GM23338 (cell line): ENCODE measurements at regions not wholly inside any gene's neighbourhood (a gene's known extent, or its start where the extent isn't known, plus 50 kb on each side); places are given as distances from the start of the nearest gene placed in this dataset.

Experiments
- ATAC-seq: fragments of 200-7000 bp; cut with Tn5 transposase; 3 replicates; pipeline ENCODE4 v1.9.1; 2020
- DNase-seq: peaks from one replicate; pipeline ENCODE4 v3.0.0-alpha.2; 2015; ENCODE audit warnings: low spot score
- H2AFZ ChIP-seq: fragments of 200-600 bp; sonication (generic); 2 replicates; pipeline ENCODE4 v1.8.0; 2016; ENCODE audit warnings: antibody characterized with exemption, mild to moderate bottlenecking, moderate library complexity
- H3F3A ChIP-seq: fragments of 200-600 bp; sonication (generic); replicated peaks from 2 replicates; pipeline ENCODE4 v1.8.0; 2017; ENCODE audit warnings: antibody characterized with exemption, mixed run types, low read depth
- H3K27ac ChIP-seq: fragments of 200-600 bp; sonication (generic); 2 replicates; pipeline ENCODE4 v1.6.1; 2016; ENCODE audit warnings: low read depth
- H3K27me3 ChIP-seq: fragments of 200-600 bp; sonication (generic); 2 replicates; pipeline ENCODE4 v1.8.0; 2016; ENCODE audit warnings: mild to moderate bottlenecking, mixed run types, moderate library complexity; ENCODE audit not compliant: insufficient read depth
- H3K36me3 ChIP-seq: fragments of 200-600 bp; sonication (generic); 2 replicates; pipeline ENCODE4 v1.8.0; 2016; ENCODE audit warnings: mild to moderate bottlenecking; ENCODE audit not compliant: insufficient read depth
- H3K4me1 ChIP-seq: fragments of 200-600 bp; sonication (generic); 2 replicates; pipeline ENCODE4 v1.8.0; 2016; ENCODE audit warnings: mild to moderate bottlenecking, moderate library complexity; ENCODE audit not compliant: insufficient read depth
- H3K4me2 ChIP-seq: fragments of 200-600 bp; sonication (generic); 2 replicates; pipeline ENCODE4 v1.7.1; 2017; ENCODE audit warnings: mixed run types
- H3K4me3 ChIP-seq: fragments of 200-600 bp; sonication (generic); 2 replicates; pipeline ENCODE4 v1.6.1; 2016; ENCODE audit warnings: mixed run types
- H3K79me2 ChIP-seq: fragments of 200-600 bp; sonication (generic); replicated peaks from 2 replicates; pipeline ENCODE4 v1.8.0; 2017; ENCODE audit warnings: mild to moderate bottlenecking; ENCODE audit not compliant: insufficient read depth
- H3K9me2 ChIP-seq: fragments of 200-600 bp; sonication (generic); 2 replicates; pipeline ENCODE4 v1.8.0; 2017; ENCODE audit not compliant: insufficient read depth
- H4K20me1 ChIP-seq: fragments of 200-600 bp; sonication (generic); replicated peaks from 2 replicates; pipeline ENCODE4 v1.8.0; 2017; ENCODE audit warnings: mild to moderate bottlenecking; ENCODE audit not compliant: insufficient read depth
- H3K27ac Mint-ChIP-seq: 2 replicates; pipeline ENCODE4 v1.8.0; 2020; ENCODE audit warnings: inconsistent platforms, mild to moderate bottlenecking, moderate library complexity, mixed read lengths
- H3K27me3 Mint-ChIP-seq: 3 replicates; pipeline ENCODE4 v1.8.0; 2022; ENCODE audit warnings: low read depth, mild to moderate bottlenecking, moderate library complexity, mixed read lengths, inconsistent platforms; ENCODE audit not compliant: insufficient read depth, poor library complexity
- H3K36me3 Mint-ChIP-seq: 3 replicates; pipeline ENCODE4 v1.8.0; 2021; ENCODE audit warnings: low read depth, mild to moderate bottlenecking, inconsistent platforms, moderate library complexity, mixed read lengths
- H3K4me1 Mint-ChIP-seq: 3 replicates; pipeline ENCODE4 v1.8.0; 2020; ENCODE audit warnings: mild to moderate bottlenecking, inconsistent platforms, mixed read lengths
- H3K4me3 Mint-ChIP-seq: 3 replicates; pipeline ENCODE4 v1.8.0; 2021; ENCODE audit warnings: moderate library complexity, mild to moderate bottlenecking, inconsistent platforms, mixed read lengths
- H3K9me3 Mint-ChIP-seq: 3 replicates; pipeline ENCODE4 v1.8.0; 2020; ENCODE audit warnings: moderate library complexity, mild to moderate bottlenecking, inconsistent platforms, mixed read lengths
- CREB1 ChIP-seq: fragments of 250-450 bp; sonication (Bioruptor Pico); IDR thresholded peaks from 2 replicates; pipeline ENCODE4 v1.5.0; 2020; ENCODE audit warnings: low read depth, mild to moderate bottlenecking, moderate library complexity
- CTCF ChIP-seq, 2 experiments: fragments of 200-600 bp in 1 of 2; sonication (generic) in 1 of 2; conservative IDR thresholded peaks; 2 replicates each; pipeline versions ENCODE4 v1.5.1 to v1.6.1; 2016 to 2017; ENCODE audit warnings: antibody characterized with exemption in 2 of 2, low read depth in 2 of 2, mild to moderate bottlenecking in 2 of 2, moderate library complexity in 1 of 2
- ETS1 ChIP-seq: IDR thresholded peaks from 2 replicates; pipeline ENCODE4 v1.6.1; 2016; ENCODE audit warnings: antibody characterized with exemption
- EZH2 ChIP-seq: fragments of 200-600 bp; sonication (generic); IDR thresholded peaks from one replicate; pipeline ENCODE4 v1.8.0; 2017; ENCODE audit warnings: antibody characterized with exemption, mild to moderate bottlenecking, low read depth; ENCODE audit not compliant: unreplicated experiment
- EZH2phosphoT487 ChIP-seq: fragments of 200-600 bp; sonication (generic); IDR thresholded peaks from one replicate; pipeline ENCODE4 v1.8.1; 2018; ENCODE audit warnings: antibody characterized with exemption; ENCODE audit not compliant: unreplicated experiment
- JUNB ChIP-seq: IDR thresholded peaks from one replicate; pipeline ENCODE4 v1.6.1; 2016; ENCODE audit warnings: antibody characterized with exemption; ENCODE audit not compliant: unreplicated experiment
- STAT1 ChIP-seq: IDR thresholded peaks from one replicate; pipeline ENCODE4 v1.6.1; 2016; ENCODE audit warnings: antibody characterized with exemption; ENCODE audit not compliant: unreplicated experiment
- ZNF114 ChIP-seq: fragments of 250-450 bp; sonication (Bioruptor Pico); IDR thresholded peaks from 2 replicates; pipeline ENCODE4 v1.5.0; 2020; ENCODE audit warnings: mild to moderate bottlenecking, moderate library complexity
- ZNF331 ChIP-seq: fragments of 250-450 bp; sonication (Bioruptor Pico); IDR thresholded peaks from 2 replicates; pipeline ENCODE4 v1.5.0; 2020; ENCODE audit warnings: low read depth, mild to moderate bottlenecking, moderate library complexity
- ZNF462 ChIP-seq: fragments of 250-450 bp; sonication (Bioruptor Pico); IDR thresholded peaks from 2 replicates; pipeline ENCODE4 v1.5.0; 2020; ENCODE audit warnings: mild to moderate bottlenecking, moderate library complexity

- TF ChIP-seq ZNF462 (CRISPR knock-in tag) (no peak), EZH2phosphoT487 (no peak), STAT1 (no peak), EZH2 (no peak), ETS1 (no peak), CREB1 (no peak)
Measured at GRCh38 chr15:85927931-85928537, 133.3 kb upstream of the KLHL25 start (continued).

GRCh38 chr15:85929786-85930185 is 135.1 kb upstream of the KLHL25 start:
- no peak overlapping the region for H3K4me2 ChIP-seq
- no peak overlapping the region for H2AFZ ChIP-seq
- H3K36me3 ChIP-seq: no peaks in the 10 kb centered on the region
- peaks cover 16% of the 10 kb centered on the region for H3K4me1 ChIP-seq
- peaks cover 16% of the 10 kb centered on the region for H3K9me2 ChIP-seq
- DNase-seq: no peak
- Mint-ChIP-seq H3K27ac (no peak overlapping the region), H3K36me3 (no peaks in the 10 kb centered on the region), H3K4me3 (no peak overlapping the region), H3K4me1 (peaks cover 20% of the 10 kb centered on the region), H3K9me3 (0 out of 3 replicates have a peak, but pooled peaks cover 3% of the 10 kb centered on the region), H3K27me3 (peaks cover 11% of the 10 kb centered on the region)
- H3K4me3 ChIP-seq: no peak overlapping the region
- H3F3A ChIP-seq: no peaks in the 10 kb centered on the region
- no peaks in the 10 kb centered on the region for H3K79me2 ChIP-seq
- ATAC-seq: no peak
- H4K20me1 ChIP-seq: no peaks in the 10 kb centered on the region
- H3K27me3 ChIP-seq: no peaks in the 10 kb centered on the region
- no peak overlapping the region for H3K27ac ChIP-seq
- no peak for TF ChIP-seq CREB1
- TF ChIP-seq ZNF331 (CRISPR knock-in tag): no peak
- no peak for TF ChIP-seq STAT1
- TF ChIP-seq ETS1: no peak
- no peak for TF ChIP-seq ZNF114
- TF ChIP-seq EZH2: no peak
- no peak for TF ChIP-seq CTCF (conservative IDR thresholded peaks at IDR 0.05; ENCODE audit: low read depth in 2 of 2)
- TF ChIP-seq JUNB: no peak
